ENCODE measurements at regions not wholly inside any gene's neighbourhood (a gene's known extent, or its start where the extent isn't known, plus 50 kb on each side); places are given as distances from the start of the nearest gene placed in this dataset.

GRCh38 chr13:105643966-105644365 lies 891.5 kb downstream of the EFNB2 start:
- no peak for DNase-seq

GRCh38 chr13:105642511-105642958 lies 892.9 kb downstream of the EFNB2 start:
- DNase-seq = no peak

GRCh38 chr13:105641121-105641520 lies 894.3 kb downstream of the EFNB2 start:
- no peak for DNase-seq

GRCh38 chr13:105638426-105638825 lies 897.0 kb downstream of the EFNB2 start:
- no peak for DNase-seq

- no peak for DNase-seq
These were observed 901.4 kb downstream of the EFNB2 start for GRCh38 chr13:105634059-105634458.

- DNase-seq = no peak
These were observed 905.0 kb downstream of the EFNB2 start for GRCh38 chr13:105630431-105630830.

GRCh38 chr13:105627270-105627669 lies 908.2 kb downstream of the EFNB2 start:
- no peak for DNase-seq

- no peak for DNase-seq
These were observed 909.8 kb downstream of the EFNB2 start for GRCh38 chr13:105625691-105626090.

GRCh38 chr13:105616333-105617075 lies 919.0 kb downstream of the EFNB2 start:
- DNase-seq = no peak

GRCh38 chr13:105612541-105612940 lies 922.9 kb downstream of the EFNB2 start:
- DNase-seq = no peak

GRCh38 chr13:105611424-105611823 lies 924.0 kb downstream of the EFNB2 start:
- DNase-seq = no peak

GRCh38 chr13:105608104-105608503 lies 927.4 kb downstream of the EFNB2 start:
- DNase-seq = no peak

GRCh38 chr13:105607426-105607825 lies 928.0 kb downstream of the EFNB2 start:
- DNase-seq = no peak

- DNase-seq = no peak
These were observed 928.4 kb downstream of the EFNB2 start for GRCh38 chr13:105607016-105607415.

GRCh38 chr13:105602956-105603670 lies 932.3 kb downstream of the EFNB2 start:
- no peak for DNase-seq

GRCh38 chr13:105599477-105600037 lies 935.9 kb downstream of the EFNB2 start:
- DNase-seq = no peak

GRCh38 chr13:105598529-105598928 lies 936.9 kb downstream of the EFNB2 start:
- peak; percentile 33 for DNase-seq

- DNase-seq = no peak
These were observed 937.9 kb downstream of the EFNB2 start for GRCh38 chr13:105597573-105597972.

GRCh38 chr13:105595471-105595870 lies 940.0 kb downstream of the EFNB2 start:
- peak; percentile 28 for DNase-seq

GRCh38 chr13:105591277-105591676 lies 944.2 kb downstream of the EFNB2 start:
- DNase-seq = no peak

GRCh38 chr13:105587786-105588185 lies 947.7 kb downstream of the EFNB2 start:
- DNase-seq = no peak

- peak; percentile 32 for DNase-seq
These were observed 955.4 kb downstream of the EFNB2 start for GRCh38 chr13:105579821-105580710.

GRCh38 chr13:105573136-105573535 lies 962.3 kb downstream of the EFNB2 start:
- peak; percentile 46 for DNase-seq

Measured in MV-4-11 (cell line).